ENCODE measurements at regions not wholly inside any gene's neighbourhood (a gene's known extent, or its start where the extent isn't known, plus 50 kb on each side); places are given as distances from the start of the nearest gene placed in this dataset.
"Not testable (repeated sequence)": the region's sequence is repeated elsewhere in the genome, so short reads cannot be mapped to it uniquely, and the experiment has no call there.

GRCh38 chr14:35174342-35174741 lies 52.0 kb downstream of the PRORP start:
- H3K9me3 ChIP-seq: no peaks in the 10 kb centered on the region
- no peaks in the 10 kb centered on the region for H3K4me1 ChIP-seq (ENCODE audit: control insufficient read depth in 1 of 2, insufficient read depth in 1 of 2, low read depth in 1 of 2, low read length in 1 of 2)
- TF ChIP-seq, protein P1, sequence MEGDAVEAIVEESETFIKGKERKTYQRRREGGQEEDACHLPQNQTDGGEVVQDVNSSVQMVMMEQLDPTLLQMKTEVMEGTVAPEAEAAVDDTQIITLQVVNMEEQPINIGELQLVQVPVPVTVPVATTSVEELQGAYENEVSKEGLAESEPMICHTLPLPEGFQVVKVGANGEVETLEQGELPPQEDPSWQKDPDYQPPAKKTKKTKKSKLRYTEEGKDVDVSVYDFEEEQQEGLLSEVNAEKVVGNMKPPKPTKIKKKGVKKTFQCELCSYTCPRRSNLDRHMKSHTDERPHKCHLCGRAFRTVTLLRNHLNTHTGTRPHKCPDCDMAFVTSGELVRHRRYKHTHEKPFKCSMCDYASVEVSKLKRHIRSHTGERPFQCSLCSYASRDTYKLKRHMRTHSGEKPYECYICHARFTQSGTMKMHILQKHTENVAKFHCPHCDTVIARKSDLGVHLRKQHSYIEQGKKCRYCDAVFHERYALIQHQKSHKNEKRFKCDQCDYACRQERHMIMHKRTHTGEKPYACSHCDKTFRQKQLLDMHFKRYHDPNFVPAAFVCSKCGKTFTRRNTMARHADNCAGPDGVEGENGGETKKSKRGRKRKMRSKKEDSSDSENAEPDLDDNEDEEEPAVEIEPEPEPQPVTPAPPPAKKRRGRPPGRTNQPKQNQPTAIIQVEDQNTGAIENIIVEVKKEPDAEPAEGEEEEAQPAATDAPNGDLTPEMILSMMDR (IDR thresholded peaks at IDR 0.05): no peak
- no peaks in the 10 kb centered on the region for H3K27me3 ChIP-seq
- H3K27ac ChIP-seq: no peak overlapping the region
- H3K36me3 ChIP-seq: no peaks in the 10 kb centered on the region
- no peak overlapping the region for H3K4me3 ChIP-seq (ENCODE audit: low read depth in 1 of 2, low read length in 1 of 2)

- H3K9me3 ChIP-seq: no peaks in the 10 kb centered on the region
- peaks cover 19% of the 10 kb centered on the region for H3K36me3 ChIP-seq
- no peaks in the 10 kb centered on the region for H3K4me1 ChIP-seq (ENCODE audit: control insufficient read depth in 1 of 2, insufficient read depth in 1 of 2, low read depth in 1 of 2, low read length in 1 of 2)
- no peaks in the 10 kb centered on the region for H3K27me3 ChIP-seq
- H3K4me3 ChIP-seq (ENCODE audit: low read depth in 1 of 2, low read length in 1 of 2): no peak overlapping the region
- no peak overlapping the region for H3K27ac ChIP-seq
- TF ChIP-seq, protein P1 (IDR thresholded peaks at IDR 0.05): no peak
These were observed 57.8 kb downstream of the PRORP start for GRCh38 chr14:35180179-35180578.

DNA sequence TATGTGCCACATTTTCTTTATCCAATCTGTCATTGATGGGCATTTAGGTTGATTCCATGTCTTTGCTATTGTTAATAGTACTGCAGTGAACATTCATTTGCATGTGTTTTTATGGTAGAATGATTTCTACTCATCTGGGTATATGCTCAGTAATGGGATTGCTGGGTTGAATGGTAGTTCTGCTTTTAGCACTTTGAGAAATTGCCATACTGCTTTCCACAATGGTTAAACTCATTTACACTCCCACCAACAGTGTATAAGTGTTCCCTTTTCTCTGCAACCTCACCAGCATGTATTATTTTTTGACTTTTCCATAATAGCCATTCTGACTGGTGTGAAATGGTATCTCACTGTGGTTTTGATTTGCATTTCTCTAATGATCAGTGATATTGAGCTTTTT lies 62.5 kb downstream of the PRORP start:
- not testable (repeated sequence) for H3K27ac ChIP-seq; H3K4me3 ChIP-seq (ENCODE audit: low read depth in 1 of 2, low read length in 1 of 2); H3K9me3 ChIP-seq; H3K27me3 ChIP-seq; H3K4me1 ChIP-seq (ENCODE audit: control insufficient read depth in 1 of 2, insufficient read depth in 1 of 2, low read depth in 1 of 2, low read length in 1 of 2)
- H3K36me3 ChIP-seq: peaks cover 19% of the 10 kb centered on the region

DNA sequence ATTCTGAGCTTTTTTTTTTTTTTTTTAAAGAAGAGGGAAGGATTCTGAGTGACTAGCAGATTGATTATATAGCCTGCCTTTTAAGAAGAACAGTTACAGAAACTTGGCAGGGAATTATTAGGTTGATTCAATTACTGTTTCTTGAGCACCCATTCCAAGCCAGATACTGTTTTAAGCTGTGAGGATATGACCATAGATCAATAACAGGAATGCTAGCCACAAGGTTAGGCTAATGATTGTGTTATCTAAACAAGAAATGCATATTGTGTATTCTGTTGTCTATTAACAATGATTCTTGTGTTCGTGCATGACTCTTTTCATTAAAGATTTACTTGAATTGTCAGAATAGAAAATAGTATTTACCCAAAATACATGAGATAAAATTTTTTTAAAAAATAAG lies 67.1 kb downstream of the PRORP start:
- Histone ChIP-seq H3K27ac (no peak overlapping the region), H3K9me3 (no peaks in the 10 kb centered on the region), H3K4me3 (ENCODE audit: low read depth in 1 of 2, low read length in 1 of 2) (no peak overlapping the region), H3K36me3 (no peaks in the 10 kb centered on the region), H3K27me3 (no peaks in the 10 kb centered on the region), H3K4me1 (ENCODE audit: control insufficient read depth in 1 of 2, insufficient read depth in 1 of 2, low read depth in 1 of 2, low read length in 1 of 2) (peaks cover 12 to 14% of the 10 kb centered on the region in 2 experiments)
- TF ChIP-seq, protein P1 (IDR thresholded peaks at IDR 0.05): no peak

DNA sequence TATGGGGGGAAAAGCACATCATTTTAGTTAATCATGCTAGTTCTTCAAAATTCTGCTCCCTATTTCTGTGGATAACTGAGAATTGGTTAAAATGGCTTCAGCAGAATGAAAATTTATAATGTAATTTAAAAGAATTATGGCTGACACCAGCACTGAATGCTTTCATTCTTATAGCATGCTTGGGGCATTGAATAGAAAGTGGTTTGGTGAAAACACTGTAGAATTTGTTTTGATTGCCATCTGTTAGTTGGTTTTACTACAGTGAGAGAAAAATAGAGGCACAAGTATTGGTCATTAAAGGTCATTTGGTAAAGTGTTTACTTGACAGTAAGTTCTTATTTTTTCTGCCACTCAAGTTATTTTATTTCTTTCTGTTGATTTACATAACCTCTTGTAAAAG lies 70.8 kb downstream of the PRORP start:
- Histone ChIP-seq H3K9me3 (no peaks in the 10 kb centered on the region), H3K36me3 (no peaks in the 10 kb centered on the region), H3K4me1 (ENCODE audit: control insufficient read depth in 1 of 2, insufficient read depth in 1 of 2, low read depth in 1 of 2, low read length in 1 of 2) (peaks cover 12 to 14% of the 10 kb centered on the region in 2 experiments), H3K4me3 (ENCODE audit: low read depth in 1 of 2, low read length in 1 of 2) (no peak overlapping the region), H3K27me3 (no peaks in the 10 kb centered on the region), H3K27ac (no peak overlapping the region)
- TF ChIP-seq, protein P1 (IDR thresholded peaks at IDR 0.05): no peak

GRCh38 chr14:35194183-35194582 lies 71.8 kb downstream of the PRORP start:
- not testable (repeated sequence) for H3K36me3 ChIP-seq; H3K9me3 ChIP-seq; H3K27me3 ChIP-seq; H3K27ac ChIP-seq; H3K4me3 ChIP-seq (ENCODE audit: low read depth in 1 of 2, low read length in 1 of 2)
- H3K4me1 ChIP-seq (ENCODE audit: control insufficient read depth in 1 of 2, insufficient read depth in 1 of 2, low read depth in 1 of 2, low read length in 1 of 2): peaks cover 12 to 14% of the 10 kb centered on the region in 2 experiments

GRCh38 chr14:35196571-35196970 lies 74.2 kb downstream of the PRORP start:
- Histone ChIP-seq H3K27ac (no peak overlapping the region), H3K4me1 (ENCODE audit: control insufficient read depth in 1 of 2, insufficient read depth in 1 of 2, low read depth in 1 of 2, low read length in 1 of 2) (peaks cover 9 to 19% of the 10 kb centered on the region in 2 experiments), H3K27me3 (no peaks in the 10 kb centered on the region), H3K9me3 (no peaks in the 10 kb centered on the region), H3K36me3 (no peaks in the 10 kb centered on the region), H3K4me3 (ENCODE audit: low read depth in 1 of 2, low read length in 1 of 2) (no peak overlapping the region)
- TF ChIP-seq, protein P1 (IDR thresholded peaks at IDR 0.05): no peak
